Fibroblast of mammary gland (primary cell): ENCODE measurements at regions not wholly inside any gene's neighbourhood (a gene's known extent, or its start where the extent isn't known, plus 50 kb on each side); places are given as distances from the start of the nearest gene placed in this dataset.

Experiments used
- DNase-seq: peaks from one replicate; pipeline ENCODE4 v3.0.0-alpha.2; 2010; ENCODE audit warnings: low read depth
- H3K4me3 ChIP-seq: 2 replicates; pipeline ENCODE4 v1.5.1; 2011; ENCODE audit warnings: low read depth, mild to moderate bottlenecking, low read length, moderate library complexity; ENCODE audit not compliant: control insufficient read depth
- TF ChIP-seq, protein P1 (sequence below): conservative IDR thresholded peaks from 2 replicates; pipeline ENCODE4 v1.5.1; 2011; ENCODE audit warnings: low read depth, low read length, inconsistent platforms; ENCODE audit not compliant: control insufficient read depth, insufficient read depth

DNA sequence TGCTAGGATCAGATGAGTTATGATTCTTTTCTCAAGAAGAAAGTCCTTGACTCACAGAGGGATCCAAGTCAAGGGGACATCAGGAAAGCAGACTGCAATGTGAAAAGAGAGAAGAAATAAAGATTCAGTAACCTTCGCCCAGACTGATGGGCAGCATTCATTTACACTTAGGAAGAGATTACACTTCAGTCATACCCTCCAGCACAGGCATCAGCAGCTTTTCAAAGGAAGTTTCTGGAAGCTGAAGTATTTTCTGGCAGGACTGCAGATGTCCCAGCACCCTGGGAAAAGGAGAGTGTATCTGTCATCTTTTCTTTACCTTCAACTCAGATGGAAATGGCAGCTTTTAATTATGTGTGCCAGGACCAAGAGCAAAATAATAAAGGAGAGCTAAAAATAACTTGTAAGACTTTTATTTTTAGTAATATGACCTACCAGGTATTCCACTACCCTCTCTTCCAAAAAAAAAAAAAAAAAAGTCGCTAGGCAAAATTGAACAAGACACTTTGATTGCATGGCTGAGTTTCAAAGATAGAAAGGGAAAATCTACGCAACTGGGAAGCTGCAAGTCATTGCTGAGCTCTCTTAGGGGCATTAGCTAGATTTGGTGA, 712.1 kb downstream of the EPM2A start:
- no peak for DNase-seq
- no peak overlapping the region for H3K4me3 ChIP-seq

DNA sequence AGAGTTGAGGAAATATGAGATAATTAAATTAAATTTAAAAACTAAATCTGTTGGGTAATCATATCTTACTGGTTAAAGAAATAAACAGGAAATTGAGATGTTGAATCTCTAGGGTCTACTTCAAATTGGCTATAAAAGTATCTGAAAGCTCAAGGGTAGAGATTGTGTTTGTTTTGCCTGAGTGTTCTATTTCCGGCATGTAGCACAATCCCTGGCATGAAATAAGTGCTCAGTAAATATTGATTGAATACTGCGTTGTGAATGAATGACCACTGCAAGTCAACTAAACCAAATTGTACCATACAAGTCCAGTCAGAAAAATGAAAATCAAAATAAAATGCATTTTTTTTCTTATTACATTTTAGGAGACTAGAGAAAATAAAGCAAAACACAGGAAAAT, 709.8 kb downstream of the EPM2A start:
- DNase-seq = no peak

More for the DNA sequence above, 712.1 kb downstream of the EPM2A start:
- TF ChIP-seq, protein P1, sequence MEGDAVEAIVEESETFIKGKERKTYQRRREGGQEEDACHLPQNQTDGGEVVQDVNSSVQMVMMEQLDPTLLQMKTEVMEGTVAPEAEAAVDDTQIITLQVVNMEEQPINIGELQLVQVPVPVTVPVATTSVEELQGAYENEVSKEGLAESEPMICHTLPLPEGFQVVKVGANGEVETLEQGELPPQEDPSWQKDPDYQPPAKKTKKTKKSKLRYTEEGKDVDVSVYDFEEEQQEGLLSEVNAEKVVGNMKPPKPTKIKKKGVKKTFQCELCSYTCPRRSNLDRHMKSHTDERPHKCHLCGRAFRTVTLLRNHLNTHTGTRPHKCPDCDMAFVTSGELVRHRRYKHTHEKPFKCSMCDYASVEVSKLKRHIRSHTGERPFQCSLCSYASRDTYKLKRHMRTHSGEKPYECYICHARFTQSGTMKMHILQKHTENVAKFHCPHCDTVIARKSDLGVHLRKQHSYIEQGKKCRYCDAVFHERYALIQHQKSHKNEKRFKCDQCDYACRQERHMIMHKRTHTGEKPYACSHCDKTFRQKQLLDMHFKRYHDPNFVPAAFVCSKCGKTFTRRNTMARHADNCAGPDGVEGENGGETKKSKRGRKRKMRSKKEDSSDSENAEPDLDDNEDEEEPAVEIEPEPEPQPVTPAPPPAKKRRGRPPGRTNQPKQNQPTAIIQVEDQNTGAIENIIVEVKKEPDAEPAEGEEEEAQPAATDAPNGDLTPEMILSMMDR = no peak

DNA sequence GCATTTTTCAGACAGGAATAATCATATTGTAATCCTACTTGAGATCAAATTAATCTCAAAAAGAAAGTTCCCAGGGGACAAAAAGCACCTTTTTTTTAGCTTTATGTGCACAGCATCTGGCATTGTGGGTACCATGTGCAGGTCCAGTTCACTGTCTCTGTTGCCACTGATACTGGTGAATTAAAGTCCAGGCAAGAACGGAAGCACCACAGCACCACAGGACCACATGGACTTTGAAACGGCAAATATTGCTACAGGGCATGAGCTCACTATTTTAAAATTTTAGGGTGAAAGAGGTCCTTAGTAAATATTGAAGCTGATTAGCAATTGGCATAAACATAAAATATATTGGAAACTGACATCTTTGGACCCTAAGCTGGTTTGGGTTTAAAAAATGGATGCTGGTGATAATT, 709.0 kb downstream of the EPM2A start:
- H3K4me3 ChIP-seq = no peak overlapping the region
- DNase-seq = no peak
- TF ChIP-seq, protein P1 = no peak

More for the DNA sequence above, 709.8 kb downstream of the EPM2A start:
- H3K4me3 ChIP-seq = no peak overlapping the region
- TF ChIP-seq, protein P1 = no peak

DNA sequence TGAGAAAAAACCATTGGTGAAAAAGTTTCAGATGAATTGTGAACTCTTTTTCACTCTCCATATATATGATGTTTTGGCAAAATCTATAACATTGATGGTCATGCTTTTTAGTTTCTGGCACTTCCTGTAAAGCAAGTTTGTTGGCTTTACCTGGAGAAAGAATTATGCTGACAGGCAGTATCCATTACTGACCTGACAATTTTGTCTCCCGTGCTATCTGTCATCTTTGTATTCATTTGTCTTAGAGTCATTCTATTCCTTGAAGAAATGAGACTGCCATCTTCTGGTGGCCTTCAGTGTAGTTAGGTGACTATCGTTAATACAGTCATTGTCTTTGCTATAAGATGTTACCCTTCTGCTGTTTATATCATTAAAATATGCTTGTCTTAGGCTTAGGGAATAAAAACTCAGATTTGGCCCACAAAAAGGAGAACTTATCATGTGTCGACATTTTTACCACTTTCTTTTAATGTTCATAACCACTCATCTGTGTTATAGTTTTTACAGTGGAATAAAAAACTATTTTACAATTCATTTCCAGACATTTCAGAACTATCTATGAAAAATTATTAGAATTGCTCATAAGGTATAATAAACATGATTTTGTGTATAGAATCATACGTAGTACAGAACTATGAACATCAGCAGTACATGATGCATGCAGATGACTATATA, 707.0 kb downstream of the EPM2A start:
- TF ChIP-seq, protein P1 = peak; percentile 62
- DNase-seq = peak; percentile 56
- H3K4me3 ChIP-seq = no peak overlapping the region

DNA sequence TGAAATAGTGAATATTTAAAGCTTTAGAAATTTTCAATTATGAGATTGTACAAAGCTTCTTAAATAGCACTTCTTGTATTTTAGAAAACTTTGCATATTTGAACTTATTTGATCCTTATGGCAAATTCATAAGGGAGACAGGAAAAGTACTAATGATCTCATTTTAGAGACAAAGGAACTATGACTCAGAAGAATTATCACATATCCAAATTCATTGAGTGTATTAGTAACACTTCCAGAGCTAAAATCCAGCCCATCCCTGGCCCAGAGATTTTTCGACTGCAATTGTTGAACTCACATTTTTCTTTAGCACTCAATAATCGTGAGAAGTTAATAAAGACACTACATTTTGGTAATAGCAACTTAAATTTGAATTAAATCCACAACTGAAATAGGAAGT, 704.3 kb downstream of the EPM2A start:
- no peak for DNase-seq
- H3K4me3 ChIP-seq = no peak overlapping the region

DNA sequence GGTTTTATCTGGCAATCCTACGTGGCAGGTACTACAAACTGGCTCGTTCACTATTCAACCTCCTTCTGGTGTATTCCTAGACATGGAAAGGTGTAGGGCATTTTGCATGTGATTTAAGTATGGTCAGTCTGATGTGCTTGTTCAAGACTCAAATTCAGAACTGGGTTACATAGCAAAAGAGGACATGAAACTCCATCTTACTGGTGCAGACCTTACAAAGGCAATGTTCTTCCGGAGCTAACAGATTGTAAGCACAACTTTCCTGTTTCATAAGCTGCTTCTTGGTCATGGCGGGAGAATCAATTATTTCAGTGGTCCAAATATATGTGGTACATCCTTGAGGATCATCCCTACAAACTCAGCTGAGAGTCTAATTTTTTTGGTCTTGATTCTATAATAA, 703.4 kb downstream of the EPM2A start:
- no peak overlapping the region for H3K4me3 ChIP-seq
- TF ChIP-seq, protein P1 = no peak
- no peak for DNase-seq

More for the DNA sequence above, 704.3 kb downstream of the EPM2A start:
- TF ChIP-seq, protein P1 = no peak
